Erythroblast (primary cell): ENCODE measurements at regions not wholly inside any gene's neighbourhood (a gene's known extent, or its start where the extent isn't known, plus 50 kb on each side); places are given as distances from the start of the nearest gene placed in this dataset.
A peak's percentile ranks its signal among the peaks of the same experiment; 100 is the strongest.

Experiments
- DNase-seq, 2 experiments: peaks; one replicate each; lab custom pipeline; 2025; lab: John Stamatoyannopoulos, UW
- GATA1 ChIP-seq: IDR thresholded peaks from 2 replicates; pipeline ENCODE4 v1.6.1; 2011; ENCODE audit warnings: low read depth, mild to moderate bottlenecking, control low read depth, low read length, moderate library complexity
- POLR2A ChIP-seq: IDR thresholded peaks from 2 replicates; pipeline ENCODE4 v1.6.1; 2011; ENCODE audit warnings: mild to moderate bottlenecking, low read length

GRCh38 chr14:100654025-100654813, 67.0 kb upstream of the BEGAIN start:
- DNase-seq, result no peak
- TF ChIP-seq GATA1, result no peak
- TF ChIP-seq POLR2A, result no peak

GRCh38 chr14:100654814-100655740, 67.9 kb upstream of the BEGAIN start:
- DNase-seq, result peak; percentile 20 to 54
- TF ChIP-seq POLR2A (no peak), GATA1 (no peak)

- TF ChIP-seq GATA1, result no peak
- no peak for TF ChIP-seq POLR2A
- no peak for DNase-seq
Measured at GRCh38 chr14:100655741-100656085, 68.5 kb upstream of the BEGAIN start.

- no peak for DNase-seq
- no peak for TF ChIP-seq POLR2A
- no peak for TF ChIP-seq GATA1
Measured at GRCh38 chr14:100656996-100657395, 69.7 kb upstream of the DLK1 start.

GRCh38 chr14:100657780-100658179, 68.9 kb upstream of the DLK1 start:
- TF ChIP-seq GATA1 (no peak), POLR2A (no peak)
- no peak for DNase-seq

- no peak for DNase-seq
- TF ChIP-seq POLR2A, result no peak
- TF ChIP-seq GATA1, result no peak
Measured at GRCh38 chr14:100658181-100658886, 68.4 kb upstream of the DLK1 start.

GRCh38 chr14:100659345-100660001, 67.2 kb upstream of the DLK1 start:
- TF ChIP-seq GATA1, result no peak
- no peak for TF ChIP-seq POLR2A
- no peak for DNase-seq

- DNase-seq, result no peak
- no peak for TF ChIP-seq POLR2A
- TF ChIP-seq GATA1, result no peak
Measured at GRCh38 chr14:100660498-100660881, 66.2 kb upstream of the DLK1 start.

- TF ChIP-seq POLR2A, result no peak
- TF ChIP-seq GATA1, result no peak
- no peak for DNase-seq
Measured at GRCh38 chr14:100660882-100661635, 65.6 kb upstream of the DLK1 start.

GRCh38 chr14:100662879-100663760, 63.6 kb upstream of the DLK1 start:
- TF ChIP-seq POLR2A (no peak), GATA1 (no peak)
- peak; percentile 79 to 88 for DNase-seq

GRCh38 chr14:100663761-100664052, 63.0 kb upstream of the DLK1 start:
- TF ChIP-seq POLR2A (no peak), GATA1 (no peak)
- no peak for DNase-seq

GRCh38 chr14:100664231-100664630, 62.5 kb upstream of the DLK1 start:
- TF ChIP-seq POLR2A, result no peak
- no peak for TF ChIP-seq GATA1
- DNase-seq, result no peak
